HCT116 (cell line): ENCODE measurements at regions not wholly inside any gene's neighbourhood (a gene's known extent, or its start where the extent isn't known, plus 50 kb on each side); places are given as distances from the start of the nearest gene placed in this dataset.
A peak's percentile ranks its signal among the peaks of the same experiment; 100 is the strongest.

Source experiments
- CEBPB ChIP-seq: IDR thresholded peaks from 2 replicates; pipeline ENCODE4 v1.6.1; 2012; ENCODE audit warnings: low read depth
- EZH2 ChIP-seq: fragments of 200-600 bp; sonication (generic); IDR thresholded peaks from 2 replicates; pipeline ENCODE4 v1.6.1; 2017; ENCODE audit warnings: antibody characterized with exemption, mixed run types
- EZH2phosphoT487 ChIP-seq: fragments of 200-600 bp; IDR thresholded peaks from 2 replicates; pipeline ENCODE4 v1.6.1; 2018; ENCODE audit warnings: antibody characterized with exemption, borderline replicate concordance
- JUND ChIP-seq: IDR thresholded peaks from 2 replicates; pipeline ENCODE4 v1.6.1; 2012
- MAX ChIP-seq: IDR thresholded peaks from 2 replicates; pipeline ENCODE4 v1.6.1; 2012
- POLR2A ChIP-seq: IDR thresholded peaks from 2 replicates; pipeline ENCODE4 v1.7.0; 2011; ENCODE audit warnings: borderline replicate concordance; ENCODE audit not compliant: insufficient read depth, insufficient read length; ENCODE audit errors: extremely low read depth
- REST ChIP-seq: IDR thresholded peaks from 2 replicates; pipeline ENCODE4 v1.6.1; 2012; ENCODE audit warnings: low read depth
- SP1 ChIP-seq: IDR thresholded peaks from 2 replicates; pipeline ENCODE4 v1.6.1; 2012; ENCODE audit warnings: low read depth
- ZFX ChIP-seq: fragments of 450-650 bp; IDR thresholded peaks from 2 replicates; pipeline ENCODE4 v1.6.1; 2017
- TF ChIP-seq, protein P1 (sequence below), 3 experiments: fragments of 200-600 bp in 1 of 3; sonication (generic) in 1 of 3; IDR thresholded peaks in 2 of 3; conservative IDR thresholded peaks in 1 of 3; 2 replicates each; pipeline ENCODE4 v1.5.1; 2012 to 2017; ENCODE audit warnings: low read depth in 2 of 3, low read length in 2 of 3, antibody characterized with exemption in 1 of 3, borderline replicate concordance in 1 of 3, control low read depth in 1 of 3, mild to moderate bottlenecking in 1 of 3, mixed read lengths in 1 of 3, mixed run types in 1 of 3, moderate library complexity in 1 of 3; ENCODE audit not compliant: insufficient read depth in 1 of 3

DNA sequence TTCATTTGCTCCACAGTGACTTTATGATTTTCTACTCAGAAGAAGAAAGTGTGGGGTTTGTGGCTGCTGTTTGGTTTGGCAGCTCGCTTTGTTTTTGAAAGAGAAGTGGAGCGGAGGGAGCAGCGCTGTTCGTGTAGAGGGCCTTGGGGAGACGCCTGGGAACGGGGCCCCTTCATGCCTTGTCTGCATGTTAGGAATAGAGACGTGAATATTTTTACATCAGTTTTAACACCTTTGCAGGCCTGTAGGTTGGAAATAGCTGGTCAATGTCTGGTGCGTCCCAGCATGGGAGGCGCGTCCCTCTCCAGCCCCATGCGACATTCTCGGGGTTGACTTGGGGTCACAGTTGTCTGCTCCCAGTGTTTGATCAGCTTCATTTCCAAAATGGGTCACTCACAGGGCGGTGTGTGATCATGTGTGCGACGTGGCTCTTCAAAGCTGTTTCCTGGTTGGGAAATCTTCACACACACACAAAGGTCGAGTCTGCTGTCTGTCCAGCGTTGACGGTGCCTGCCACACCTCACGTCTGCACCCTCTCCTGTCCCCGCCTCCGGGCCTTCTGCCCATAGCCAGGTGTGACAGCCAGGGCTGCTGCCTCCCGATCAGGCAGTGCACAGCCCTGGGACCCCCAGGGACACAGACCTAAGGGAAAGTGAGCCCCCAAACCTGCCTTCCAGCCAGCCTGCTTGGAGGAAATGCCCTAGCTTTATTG lies 149.2 kb downstream of the PSMG1 start:
- TF ChIP-seq EZH2 = no peak
- TF ChIP-seq, protein P1, sequence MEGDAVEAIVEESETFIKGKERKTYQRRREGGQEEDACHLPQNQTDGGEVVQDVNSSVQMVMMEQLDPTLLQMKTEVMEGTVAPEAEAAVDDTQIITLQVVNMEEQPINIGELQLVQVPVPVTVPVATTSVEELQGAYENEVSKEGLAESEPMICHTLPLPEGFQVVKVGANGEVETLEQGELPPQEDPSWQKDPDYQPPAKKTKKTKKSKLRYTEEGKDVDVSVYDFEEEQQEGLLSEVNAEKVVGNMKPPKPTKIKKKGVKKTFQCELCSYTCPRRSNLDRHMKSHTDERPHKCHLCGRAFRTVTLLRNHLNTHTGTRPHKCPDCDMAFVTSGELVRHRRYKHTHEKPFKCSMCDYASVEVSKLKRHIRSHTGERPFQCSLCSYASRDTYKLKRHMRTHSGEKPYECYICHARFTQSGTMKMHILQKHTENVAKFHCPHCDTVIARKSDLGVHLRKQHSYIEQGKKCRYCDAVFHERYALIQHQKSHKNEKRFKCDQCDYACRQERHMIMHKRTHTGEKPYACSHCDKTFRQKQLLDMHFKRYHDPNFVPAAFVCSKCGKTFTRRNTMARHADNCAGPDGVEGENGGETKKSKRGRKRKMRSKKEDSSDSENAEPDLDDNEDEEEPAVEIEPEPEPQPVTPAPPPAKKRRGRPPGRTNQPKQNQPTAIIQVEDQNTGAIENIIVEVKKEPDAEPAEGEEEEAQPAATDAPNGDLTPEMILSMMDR (IDR thresholded peaks at IDR 0.05 in 2 of 3, conservative IDR thresholded peaks at IDR 0.05 in 1 of 3; ENCODE audit: borderline replicate concordance in 1 of 3, insufficient read depth in 1 of 3, low read depth in 2 of 3, low read length in 2 of 3) = no peak
- no peak for TF ChIP-seq SP1
- peak; percentile 38; the same call in 1 of the 2 replicates for TF ChIP-seq MAX
- no peak for TF ChIP-seq POLR2A
- TF ChIP-seq ZFX = no peak
- TF ChIP-seq JUND = no peak
- peak; percentile 46; the same call in 1 of the 2 replicates for TF ChIP-seq CEBPB
- no peak for TF ChIP-seq EZH2phosphoT487
- TF ChIP-seq REST = no peak
